ENCODE measurements at regions not wholly inside any gene's neighbourhood (a gene's known extent, or its start where the extent isn't known, plus 50 kb on each side); places are given as distances from the start of the nearest gene placed in this dataset.

GRCh38 chr13:31853643-31854326, 114.5 kb downstream of the RXFP2 start:
- no peak for DNase-seq

GRCh38 chr13:31859571-31859970, 120.2 kb downstream of the RXFP2 start:
- DNase-seq: no peak

- no peak for DNase-seq
Observed at GRCh38 chr13:31860002-31860401, 120.7 kb downstream of the RXFP2 start.

- no peak for DNase-seq
Observed at GRCh38 chr13:31862828-31863227, 123.5 kb downstream of the RXFP2 start.

GRCh38 chr13:31864307-31864706, 125.0 kb downstream of the RXFP2 start:
- no peak for DNase-seq

- no peak for DNase-seq
Observed at GRCh38 chr13:31866099-31866498, 126.8 kb downstream of the RXFP2 start.

GRCh38 chr13:31867709-31868108, 128.4 kb downstream of the RXFP2 start:
- no peak for DNase-seq

- no peak for DNase-seq
Observed at GRCh38 chr13:31869582-31869981, 130.3 kb downstream of the RXFP2 start.

- no peak for DNase-seq
Observed at GRCh38 chr13:31870511-31870910, 131.2 kb downstream of the RXFP2 start.

GRCh38 chr13:31873145-31873544, 133.8 kb downstream of the RXFP2 start:
- DNase-seq: no peak

- no peak for DNase-seq
Observed at GRCh38 chr13:31875134-31875533, 135.8 kb downstream of the RXFP2 start.

- no peak for DNase-seq
Observed at GRCh38 chr13:31878052-31878451, 138.7 kb downstream of the RXFP2 start.

- DNase-seq: no peak
Observed at GRCh38 chr13:31878495-31878894, 139.2 kb downstream of the RXFP2 start.

- no peak for DNase-seq
Observed at GRCh38 chr13:31878955-31879354, 139.6 kb downstream of the RXFP2 start.

- DNase-seq: no peak
Observed at GRCh38 chr13:31880851-31881494, 141.6 kb downstream of the RXFP2 start.

GRCh38 chr13:31881495-31881882, 142.2 kb downstream of the RXFP2 start:
- DNase-seq: no peak

- DNase-seq: peak in 1 of 2 experiments; percentile 11
Observed at GRCh38 chr13:31882794-31883193, 143.5 kb downstream of the RXFP2 start.

- DNase-seq: no peak
Observed at GRCh38 chr13:31884556-31884955, 145.2 kb downstream of the RXFP2 start.

- DNase-seq: no peak
Observed at GRCh38 chr13:31885994-31886393, 145.6 kb upstream of the FRY start.

- DNase-seq: no peak
Observed at GRCh38 chr13:31887286-31887685, 144.3 kb upstream of the FRY start.

- DNase-seq: no peak
Observed at GRCh38 chr13:31890946-31891345, 140.6 kb upstream of the FRY start.

- no peak for DNase-seq
Observed at GRCh38 chr13:31891472-31891871, 140.1 kb upstream of the FRY start.

GRCh38 chr13:31894931-31895330, 136.6 kb upstream of the FRY start:
- no peak for DNase-seq

GRCh38 chr13:31895691-31896090, 135.9 kb upstream of the FRY start:
- DNase-seq: no peak

GRCh38 chr13:31896427-31896826, 135.1 kb upstream of the FRY start:
- DNase-seq: no peak
